ENCODE measurements at regions not wholly inside any gene's neighbourhood (a gene's known extent, or its start where the extent isn't known, plus 50 kb on each side); places are given as distances from the start of the nearest gene placed in this dataset.

DNA sequence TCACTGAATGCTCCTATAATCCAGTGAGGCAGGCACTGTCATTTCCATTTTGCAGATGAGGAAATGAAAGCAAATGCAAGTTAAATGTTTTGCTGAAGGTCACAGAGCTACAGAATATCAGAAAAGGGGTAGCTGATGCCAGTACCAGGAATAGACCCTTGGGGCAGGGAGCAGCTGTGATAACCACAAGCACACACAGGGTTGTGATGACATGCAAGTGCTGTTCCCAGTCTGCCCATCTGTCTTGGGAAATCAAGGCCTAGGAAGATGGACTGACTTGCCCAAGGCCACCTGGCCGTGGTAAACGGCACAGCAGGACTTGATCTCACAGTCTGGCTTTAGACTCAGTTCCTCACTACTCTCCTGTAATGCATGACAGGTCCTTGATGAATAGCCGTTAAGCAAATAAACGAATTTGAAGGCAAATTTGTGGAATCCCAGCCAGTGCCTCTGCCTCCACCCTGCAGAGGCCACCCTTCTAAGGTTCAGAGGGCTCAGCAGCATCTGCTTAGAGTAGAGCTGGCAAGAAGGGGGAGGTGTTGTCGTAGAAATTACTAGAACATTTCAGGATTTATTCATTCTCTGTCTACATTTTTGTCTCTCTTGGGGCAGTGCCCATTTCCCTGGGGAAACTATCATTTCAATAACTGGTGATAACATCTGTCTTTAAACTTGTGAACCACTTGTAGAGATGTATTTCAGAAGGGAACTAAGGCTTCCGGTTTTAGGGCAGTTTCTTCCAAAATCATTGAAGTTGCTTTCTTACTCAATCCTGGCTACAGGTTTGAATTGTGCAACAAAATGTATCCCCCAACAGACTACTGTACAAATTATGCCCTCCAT, 53.2 kb upstream of the MRPS6 start (continued):
- TF ChIP-seq ZBTB11 (CRISPR knock-in tag; IDR thresholded peaks at IDR 0.05) (no peak), RAD21 (IDR thresholded peaks at IDR 0.05; ENCODE audit: insufficient read depth, low read depth, low read length) (peak; percentile 29; the same call in 1 of the 2 replicates), ZZZ3 (IDR thresholded peaks at IDR 0.05; ENCODE audit: control insufficient read depth, insufficient read length, low read depth) (no peak), MYC (IDR thresholded peaks at IDR 0.05; ENCODE audit: insufficient read depth, insufficient read length, insufficient replicate concordance, low read length, severe bottlenecking) (no peak), SMC3 (IDR thresholded peaks at IDR 0.05; ENCODE audit: borderline replicate concordance, low read length) (peak; percentile 2; the same call in 1 of the 2 replicates), SREBF1 (IDR thresholded peaks at IDR 0.05; ENCODE audit: low read length) (no peak), ZBTB33 (IDR thresholded peaks at IDR 0.05) (no peak), JUND (IDR thresholded peaks at IDR 0.05; ENCODE audit: low read depth, low read length) (no peak), SMAD1 (IDR thresholded peaks at IDR 0.05; ENCODE audit: low read depth, partially characterized antibody) (peak; percentile 76), TAF1 (IDR thresholded peaks at IDR 0.05; ENCODE audit: borderline replicate concordance, low read depth, low read length) (no peak), POLR2AphosphoS5 (IDR thresholded peaks at IDR 0.05; ENCODE audit: low read length) (peak; percentile 51), PAX8 (IDR thresholded peaks at IDR 0.05) (no peak), CHD4 (IDR thresholded peaks at IDR 0.05) (no peak), CEBPB (IDR thresholded peaks at IDR 0.05; ENCODE audit: borderline replicate concordance in 1 of 2, low read depth in 2 of 2, low read length in 2 of 2) (peak in 1 of 2 experiments; percentile 74; a peak in 1 of 4 replicates), RBBP5 (conservative IDR thresholded peaks at IDR 0.05) (no peak)
- TF ChIP-seq, protein P1, sequence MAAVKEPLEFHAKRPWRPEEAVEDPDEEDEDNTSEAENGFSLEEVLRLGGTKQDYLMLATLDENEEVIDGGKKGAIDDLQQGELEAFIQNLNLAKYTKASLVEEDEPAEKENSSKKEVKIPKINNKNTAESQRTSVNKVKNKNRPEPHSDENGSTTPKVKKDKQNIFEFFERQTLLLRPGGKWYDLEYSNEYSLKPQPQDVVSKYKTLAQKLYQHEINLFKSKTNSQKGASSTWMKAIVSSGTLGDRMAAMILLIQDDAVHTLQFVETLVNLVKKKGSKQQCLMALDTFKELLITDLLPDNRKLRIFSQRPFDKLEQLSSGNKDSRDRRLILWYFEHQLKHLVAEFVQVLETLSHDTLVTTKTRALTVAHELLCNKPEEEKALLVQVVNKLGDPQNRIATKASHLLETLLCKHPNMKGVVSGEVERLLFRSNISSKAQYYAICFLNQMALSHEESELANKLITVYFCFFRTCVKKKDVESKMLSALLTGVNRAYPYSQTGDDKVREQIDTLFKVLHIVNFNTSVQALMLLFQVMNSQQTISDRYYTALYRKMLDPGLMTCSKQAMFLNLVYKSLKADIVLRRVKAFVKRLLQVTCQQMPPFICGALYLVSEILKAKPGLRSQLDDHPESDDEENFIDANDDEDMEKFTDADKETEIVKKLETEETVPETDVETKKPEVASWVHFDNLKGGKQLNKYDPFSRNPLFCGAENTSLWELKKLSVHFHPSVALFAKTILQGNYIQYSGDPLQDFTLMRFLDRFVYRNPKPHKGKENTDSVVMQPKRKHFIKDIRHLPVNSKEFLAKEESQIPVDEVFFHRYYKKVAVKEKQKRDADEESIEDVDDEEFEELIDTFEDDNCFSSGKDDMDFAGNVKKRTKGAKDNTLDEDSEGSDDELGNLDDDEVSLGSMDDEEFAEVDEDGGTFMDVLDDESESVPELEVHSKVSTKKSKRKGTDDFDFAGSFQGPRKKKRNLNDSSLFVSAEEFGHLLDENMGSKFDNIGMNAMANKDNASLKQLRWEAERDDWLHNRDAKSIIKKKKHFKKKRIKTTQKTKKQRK (IDR thresholded peaks at IDR 0.05; ENCODE audit: low read depth, low read length), result no peak
- TF ChIP-seq, protein P2, sequence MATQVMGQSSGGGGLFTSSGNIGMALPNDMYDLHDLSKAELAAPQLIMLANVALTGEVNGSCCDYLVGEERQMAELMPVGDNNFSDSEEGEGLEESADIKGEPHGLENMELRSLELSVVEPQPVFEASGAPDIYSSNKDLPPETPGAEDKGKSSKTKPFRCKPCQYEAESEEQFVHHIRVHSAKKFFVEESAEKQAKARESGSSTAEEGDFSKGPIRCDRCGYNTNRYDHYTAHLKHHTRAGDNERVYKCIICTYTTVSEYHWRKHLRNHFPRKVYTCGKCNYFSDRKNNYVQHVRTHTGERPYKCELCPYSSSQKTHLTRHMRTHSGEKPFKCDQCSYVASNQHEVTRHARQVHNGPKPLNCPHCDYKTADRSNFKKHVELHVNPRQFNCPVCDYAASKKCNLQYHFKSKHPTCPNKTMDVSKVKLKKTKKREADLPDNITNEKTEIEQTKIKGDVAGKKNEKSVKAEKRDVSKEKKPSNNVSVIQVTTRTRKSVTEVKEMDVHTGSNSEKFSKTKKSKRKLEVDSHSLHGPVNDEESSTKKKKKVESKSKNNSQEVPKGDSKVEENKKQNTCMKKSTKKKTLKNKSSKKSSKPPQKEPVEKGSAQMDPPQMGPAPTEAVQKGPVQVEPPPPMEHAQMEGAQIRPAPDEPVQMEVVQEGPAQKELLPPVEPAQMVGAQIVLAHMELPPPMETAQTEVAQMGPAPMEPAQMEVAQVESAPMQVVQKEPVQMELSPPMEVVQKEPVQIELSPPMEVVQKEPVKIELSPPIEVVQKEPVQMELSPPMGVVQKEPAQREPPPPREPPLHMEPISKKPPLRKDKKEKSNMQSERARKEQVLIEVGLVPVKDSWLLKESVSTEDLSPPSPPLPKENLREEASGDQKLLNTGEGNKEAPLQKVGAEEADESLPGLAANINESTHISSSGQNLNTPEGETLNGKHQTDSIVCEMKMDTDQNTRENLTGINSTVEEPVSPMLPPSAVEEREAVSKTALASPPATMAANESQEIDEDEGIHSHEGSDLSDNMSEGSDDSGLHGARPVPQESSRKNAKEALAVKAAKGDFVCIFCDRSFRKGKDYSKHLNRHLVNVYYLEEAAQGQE (IDR thresholded peaks at IDR 0.05; ENCODE audit: low read depth, low read length), result no peak

Measured in GM12878 (cell line).